HepG2 (cell line): ENCODE measurements at regions not wholly inside any gene's neighbourhood (a gene's known extent, or its start where the extent isn't known, plus 50 kb on each side); places are given as distances from the start of the nearest gene placed in this dataset.

Experiments
- ATAC-seq: fragments of 200-7000 bp; cut with Tn5 transposase; 3 replicates; pipeline ENCODE4 v1.9.1; 2020; ENCODE audit warnings: mild to moderate bottlenecking, moderate library complexity
- BruUV-seq: library from RNA; stranded (reverse); fragments of 400-500 nt; replicated peaks from 2 replicates; lab custom pipeline; 2021; lab: Mats Ljungman, UMichigan
- CTCF ChIA-PET: fragments of 300-600 bp; formaldehyde crosslinking; extraction: SDS; loops from one replicate; lab custom pipeline; 2021; ENCODE audit warnings: low total read pairs, inconsistent platforms, low intra/inter-chr PET ratio; lab: Yijun Ruan, JAX
- POLR2A ChIA-PET: fragments of 350-600 bp; sonication (Branson Sonifier 250); formaldehyde crosslinking; loops from one replicate; lab custom pipeline; 2020; ENCODE audit warnings: antibody characterized with exemption, inconsistent platforms; lab: Yijun Ruan, JAX
- DNase-seq: peaks from one replicate; pipeline ENCODE4 v3.0.0-alpha.2; 2015; ENCODE audit warnings: low spot score
- FAIRE-seq: peaks from 3 replicates; lab custom pipeline; 2011; peaks lifted over from hg19 to GRCh38; lab: Jason Lieb, UNC
- H2AFZ ChIP-seq: one replicate; pipeline ENCODE4 v1.6.1; 2011; ENCODE audit warnings: low read length, inconsistent platforms
- H3K27ac ChIP-seq: fragments of 300-600 bp; 3 replicates; pipeline ENCODE4 v1.8.0; 2011; ENCODE audit warnings: mixed run types, mild to moderate bottlenecking, mixed read lengths, low read length, inconsistent platforms; ENCODE audit not compliant: insufficient read depth; ENCODE audit errors: extremely low read length
- H3K27me3 ChIP-seq, 2 experiments: fragments of 200-600 bp in 1 of 2; 2 replicates in 1 of 2; 3 replicates in 1 of 2; pipeline versions ENCODE4 v1.6.0 to v1.8.0; 2011; ENCODE audit warnings: low read length in 2 of 2, mild to moderate bottlenecking in 2 of 2, moderate library complexity in 2 of 2, inconsistent platforms in 1 of 2; ENCODE audit not compliant: insufficient read depth in 2 of 2, control insufficient read depth in 1 of 2
- H3K36me3 ChIP-seq, 2 experiments: fragments of 200-600 bp in 1 of 2; replicated peaks in 1 of 2; 2 replicates in 1 of 2; 3 replicates in 1 of 2; pipeline versions ENCODE4 v1.5.1 to v1.8.0; 2011; ENCODE audit warnings: low read length in 2 of 2, inconsistent platforms in 1 of 2; ENCODE audit not compliant: insufficient read depth in 2 of 2, control insufficient read depth in 1 of 2
- H3K4me1 ChIP-seq: 2 replicates; pipeline ENCODE4 v1.5.1; 2012; ENCODE audit warnings: low read length, inconsistent platforms; ENCODE audit not compliant: insufficient read depth
- H3K4me2 ChIP-seq: 2 replicates; pipeline ENCODE4 v1.6.0; 2011; ENCODE audit warnings: low read depth, low read length, inconsistent platforms
- H3K4me3 ChIP-seq, 3 experiments: fragments of 200-600 bp in 1 of 3; sonication (generic), shearing (Covaris generic) in 1 of 3; replicated peaks in 1 of 3; 2 replicates each; pipeline ENCODE4 v1.5.1; 2011 to 2016; ENCODE audit warnings: low read length in 3 of 3, inconsistent platforms in 2 of 3, low read depth in 2 of 3, mild to moderate bottlenecking in 2 of 3, control low read depth in 1 of 3, mixed read lengths in 1 of 3; ENCODE audit not compliant: insufficient read depth in 1 of 3
- H3K79me2 ChIP-seq: one replicate; pipeline ENCODE4 v1.6.1; 2011; ENCODE audit warnings: low read length, inconsistent platforms; ENCODE audit not compliant: insufficient read depth
- H3K9ac ChIP-seq: 2 replicates; pipeline ENCODE4 v1.6.0; 2011; ENCODE audit warnings: mild to moderate bottlenecking, low read depth, low read length, inconsistent platforms; ENCODE audit not compliant: insufficient read depth
- H3K9me3 ChIP-seq: 2 replicates; pipeline ENCODE4 v1.5.1; 2012; ENCODE audit warnings: mild to moderate bottlenecking, low read length
- H4K20me1 ChIP-seq: 2 replicates; pipeline ENCODE4 v1.6.0; 2011; ENCODE audit warnings: inconsistent platforms, mild to moderate bottlenecking, low read length, moderate library complexity; ENCODE audit not compliant: insufficient read depth
- PHF5A ChIP-seq: IDR thresholded peaks from one replicate; pipeline ENCODE4 v1.6.1; 2018; ENCODE audit warnings: low read depth, missing genetic modification reagents; ENCODE audit not compliant: unreplicated experiment
- ZBTB40 ChIP-seq, 2 experiments: fragments of 450-650 bp in 1 of 2; sonication (generic) in 1 of 2; formaldehyde crosslinking in 1 of 2; IDR thresholded peaks; 2 replicates each; pipeline versions ENCODE4 v1.6.1 to v1.8.0; 2016 to 2022; ENCODE audit warnings: antibody characterized with exemption in 1 of 2, mild to moderate bottlenecking in 1 of 2, missing genetic modification reagents in 1 of 2
- ZFY ChIP-seq: sonication (generic); formaldehyde crosslinking; IDR thresholded peaks from 2 replicates; pipeline ENCODE4 v1.4.0; 2020; ENCODE audit warnings: missing genetic modification reagents
- ZNF235 ChIP-seq: sonication (generic); formaldehyde crosslinking; IDR thresholded peaks from 2 replicates; pipeline ENCODE4 v1.8.1; 2023; ENCODE audit warnings: mild to moderate bottlenecking, missing genetic modification reagents, borderline replicate concordance
- ZNF543 ChIP-seq: sonication (generic); formaldehyde crosslinking; IDR thresholded peaks from 2 replicates; pipeline ENCODE4 v1.4.0; 2020; ENCODE audit warnings: mild to moderate bottlenecking, missing genetic modification reagents
- ZNF646 ChIP-seq: sonication (generic); formaldehyde crosslinking; IDR thresholded peaks from 2 replicates; pipeline ENCODE4 v1.9.0; 2021; ENCODE audit warnings: mild to moderate bottlenecking, missing genetic modification reagents
- ZNF883 ChIP-seq: sonication (generic); formaldehyde crosslinking; IDR thresholded peaks from 2 replicates; pipeline ENCODE4 v1.5.1; 2020; ENCODE audit warnings: mild to moderate bottlenecking, missing genetic modification reagents; ENCODE audit errors: not compliant biosample characterization
- in situ Hi-C: cut with HindIII; loops from 2 replicates; pipeline ENCODE4 v1.10.0; 2017; ENCODE audit warnings: low pct_unique_long_range_greater_than_20kb; ENCODE audit not compliant: extremely low pct_ligation_motif_present
- intact Hi-C: fragments of 100-400 bp; cut with micrococcal nuclease; formaldehyde crosslinking; loops from one replicate; pipeline ENCODE4 v1.10.0; 2022; ENCODE audit not compliant: unreplicated experiment

- H3K27ac ChIP-seq = no peak overlapping the region
- H4K20me1 ChIP-seq = no peaks in the 10 kb centered on the region
- no peaks in the 10 kb centered on the region for H3K36me3 ChIP-seq
- no peaks in the 10 kb centered on the region for H3K79me2 ChIP-seq
- H3K4me1 ChIP-seq = no peaks in the 10 kb centered on the region
- intact Hi-C loops = no loop called here
- no peak overlapping the region for H3K9ac ChIP-seq
- no peak for ATAC-seq
- POLR2A ChIA-PET = no interaction called here
- peaks cover 7 to 71% of the 10 kb centered on the region in 2 experiments; a peak in 3 of 5 replicates for H3K27me3 ChIP-seq
- no peak for DNase-seq
- TF ChIP-seq ZNF883 (CRISPR knock-in tag) (no peak), ZNF646 (CRISPR knock-in tag) (no peak), PHF5A (CRISPR knock-in tag) (no peak), ZNF543 (CRISPR knock-in tag) (no peak), ZFY (CRISPR knock-in tag) (no peak), ZBTB40 (IDR thresholded peaks at IDR 0.05) (no peak), ZBTB40 (CRISPR knock-in tag; IDR thresholded peaks at IDR 0.05) (no peak), ZNF235 (no peak)
- in situ Hi-C loops = no loop called here
- no peaks in the 10 kb centered on the region for H3K9me3 ChIP-seq
- no peak for FAIRE-seq
- no peak overlapping the region for H2AFZ ChIP-seq
- H3K4me3 ChIP-seq = no peak overlapping the region
- no peak overlapping the region for H3K4me2 ChIP-seq
- BruUV-seq = no TSS peak
- CTCF ChIA-PET = no interaction called here
These were observed 289.8 kb upstream of the FOXF1 start for GRCh38 chr16:86220561-86220960.
